H1 (cell line): ENCODE measurements at regions not wholly inside any gene's neighbourhood (a gene's known extent, or its start where the extent isn't known, plus 50 kb on each side); places are given as distances from the start of the nearest gene placed in this dataset.

Experiments used
- YY1 ChIP-seq: IDR thresholded peaks from 2 replicates; pipeline ENCODE4 v1.6.1; 2011; ENCODE audit warnings: low read depth, mild to moderate bottlenecking, low read length
- TF ChIP-seq, protein P1 (sequence below): IDR thresholded peaks from 2 replicates; pipeline ENCODE4 v1.6.1; 2012; ENCODE audit warnings: inconsistent platforms
- TF ChIP-seq, protein P2 (sequence below): IDR thresholded peaks from 2 replicates; pipeline ENCODE4 v1.6.1; 2011; ENCODE audit warnings: low read length, improper control_type of control experiment

DNA sequence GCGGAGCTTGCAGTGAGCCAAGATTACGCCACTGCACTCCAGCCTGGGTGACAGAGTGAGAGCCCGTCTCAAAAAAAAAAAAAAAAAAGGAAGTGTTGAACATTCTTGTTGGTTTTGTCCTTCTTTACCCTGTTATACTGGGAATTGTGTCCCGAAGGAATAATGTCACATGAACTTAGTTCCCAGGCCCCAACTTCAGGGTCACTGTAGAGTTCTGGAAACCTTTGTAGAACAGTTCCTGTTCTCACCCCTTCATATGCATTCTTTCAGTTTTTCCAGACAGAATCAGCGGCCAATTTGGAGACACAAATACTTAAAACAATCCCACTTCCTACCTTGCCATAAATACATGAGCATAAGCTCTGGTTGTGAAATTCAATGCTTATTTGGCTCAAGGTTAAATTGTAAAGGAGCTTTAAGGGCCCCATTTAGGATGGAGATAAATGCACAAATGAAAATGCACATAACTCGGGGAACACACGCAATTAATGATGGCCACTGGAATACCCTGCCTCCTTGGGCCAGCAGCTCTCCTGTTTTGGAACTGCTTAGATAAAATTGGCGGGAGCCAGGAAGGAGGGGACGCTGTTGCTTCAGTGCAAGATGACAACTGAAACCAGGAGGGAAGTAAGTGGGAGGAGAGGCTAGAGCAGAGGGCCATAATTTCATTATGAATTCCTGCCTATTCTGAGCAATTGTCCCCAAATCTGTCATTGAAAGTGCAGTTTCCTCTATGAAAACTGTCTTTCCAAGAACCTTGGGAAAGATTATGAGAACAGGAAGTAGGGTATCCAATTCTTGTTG, 153.7 kb downstream of the FGF1 start:
- TF ChIP-seq, protein P1, sequence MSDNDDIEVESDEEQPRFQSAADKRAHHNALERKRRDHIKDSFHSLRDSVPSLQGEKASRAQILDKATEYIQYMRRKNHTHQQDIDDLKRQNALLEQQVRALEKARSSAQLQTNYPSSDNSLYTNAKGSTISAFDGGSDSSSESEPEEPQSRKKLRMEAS = no peak
- no peak for TF ChIP-seq YY1
- TF ChIP-seq, protein P2, sequence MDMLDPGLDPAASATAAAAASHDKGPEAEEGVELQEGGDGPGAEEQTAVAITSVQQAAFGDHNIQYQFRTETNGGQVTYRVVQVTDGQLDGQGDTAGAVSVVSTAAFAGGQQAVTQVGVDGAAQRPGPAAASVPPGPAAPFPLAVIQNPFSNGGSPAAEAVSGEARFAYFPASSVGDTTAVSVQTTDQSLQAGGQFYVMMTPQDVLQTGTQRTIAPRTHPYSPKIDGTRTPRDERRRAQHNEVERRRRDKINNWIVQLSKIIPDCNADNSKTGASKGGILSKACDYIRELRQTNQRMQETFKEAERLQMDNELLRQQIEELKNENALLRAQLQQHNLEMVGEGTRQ = no peak
